IMR-90 (cell line): ENCODE measurements at regions not wholly inside any gene's neighbourhood (a gene's known extent, or its start where the extent isn't known, plus 50 kb on each side); places are given as distances from the start of the nearest gene placed in this dataset.

Experiments used
- ATAC-seq: fragments of 200-7000 bp; cut with Tn5 transposase; 2 replicates; pipeline ENCODE4 v1.9.1; 2020; ENCODE audit warnings: low read depth, mild to moderate bottlenecking, moderate library complexity
- BruUV-seq: library from RNA; stranded (reverse); fragments of 400-500 nt; replicated peaks from 2 replicates; lab custom pipeline; 2021; lab: Mats Ljungman, UMichigan
- CTCF ChIA-PET: fragments of 300-600 bp; formaldehyde crosslinking; extraction: SDS; loops from one replicate; lab custom pipeline; 2021; ENCODE audit warnings: antibody characterized with exemption; lab: Yijun Ruan, JAX
- POLR2A ChIA-PET: fragments of 300-600 bp; sonication (Branson Sonifier 250); formaldehyde crosslinking; loops from one replicate; lab custom pipeline; 2022; ENCODE audit warnings: antibody characterized with exemption; ENCODE audit not compliant: unreplicated experiment; lab: Charles Lee
- DNase-seq: peaks from one replicate; pipeline ENCODE4 v3.0.0; 2013
- H2AFZ ChIP-seq: replicated peaks from 2 replicates; pipeline ENCODE3; 2013; ENCODE audit warnings: low read length, mild to moderate bottlenecking; ENCODE audit not compliant: poor library complexity
- H2AK5ac ChIP-seq: 2 replicates; pipeline ENCODE4 v1.6.1; 2013; ENCODE audit warnings: low read depth, low read length, inconsistent platforms
- H2AK9ac ChIP-seq: replicated peaks from 2 replicates; pipeline ENCODE3; 2013; ENCODE audit warnings: mild to moderate bottlenecking, low read depth, low read length, moderate library complexity; ENCODE audit not compliant: poor library complexity
- H2BK120ac ChIP-seq: 2 replicates; pipeline ENCODE4 v1.6.1; 2013; ENCODE audit warnings: low read depth, low read length, inconsistent platforms
- H2BK15ac ChIP-seq: 3 replicates; pipeline ENCODE4 v1.6.1; 2013; ENCODE audit warnings: low read depth, low read length, inconsistent platforms
- H2BK20ac ChIP-seq: 2 replicates; pipeline ENCODE4 v1.6.1; 2013; ENCODE audit warnings: low read depth, mild to moderate bottlenecking, inconsistent platforms, low read length, moderate library complexity
- H2BK5ac ChIP-seq: 2 replicates; pipeline ENCODE4 v1.6.1; 2013; ENCODE audit warnings: mild to moderate bottlenecking, low read depth, low read length, inconsistent platforms; ENCODE audit not compliant: poor library complexity, severe bottlenecking
- H3K14ac ChIP-seq: replicated peaks from 2 replicates; pipeline ENCODE4 v1.6.1; 2013; ENCODE audit warnings: low read depth, low read length, inconsistent platforms
- H3K18ac ChIP-seq: 2 replicates; pipeline ENCODE4 v1.6.1; 2013; ENCODE audit warnings: low read depth, low read length, control low read depth
- H3K23ac ChIP-seq: 2 replicates; pipeline ENCODE4 v1.6.1; 2013; ENCODE audit warnings: low read depth, low read length, inconsistent platforms
- H3K27ac ChIP-seq: 2 replicates; pipeline ENCODE4 v1.5.1; 2013; ENCODE audit warnings: mild to moderate bottlenecking, control low read depth, low read length; ENCODE audit not compliant: insufficient read depth
- H3K27me3 ChIP-seq: 2 replicates; pipeline ENCODE4 v1.6.1; 2013; ENCODE audit warnings: low read length; ENCODE audit not compliant: control insufficient read depth, insufficient read depth
- H3K36me3 ChIP-seq: 2 replicates; pipeline ENCODE4 v1.6.1; 2013; ENCODE audit warnings: low read length, mixed read lengths; ENCODE audit not compliant: control insufficient read depth, insufficient read depth
- H3K4ac ChIP-seq: 2 replicates; pipeline ENCODE4 v1.6.1; 2013; ENCODE audit warnings: low read depth, low read length, inconsistent platforms
- H3K4me1 ChIP-seq: 2 replicates; pipeline ENCODE4 v1.6.1; 2013; ENCODE audit warnings: low read length, mixed read lengths; ENCODE audit not compliant: control insufficient read depth, insufficient read depth
- H3K4me2 ChIP-seq: 2 replicates; pipeline ENCODE4 v1.6.1; 2013; ENCODE audit warnings: low read depth, mild to moderate bottlenecking, control low read depth, low read length, moderate library complexity
- H3K4me3 ChIP-seq: 2 replicates; pipeline ENCODE4 v1.5.1; 2013; ENCODE audit warnings: low read depth, mild to moderate bottlenecking, control low read depth, low read length, moderate library complexity; ENCODE audit not compliant: insufficient read depth
- H3K56ac ChIP-seq: 2 replicates; pipeline ENCODE4 v1.6.1; 2013; ENCODE audit warnings: low read length, inconsistent platforms; ENCODE audit not compliant: insufficient read depth; ENCODE audit errors: extremely low read depth
- H3K79me1 ChIP-seq, 2 experiments: 2 replicates each; pipeline ENCODE4 v1.6.1; 2013; ENCODE audit warnings: low read length in 2 of 2, inconsistent platforms in 1 of 2, low read depth in 1 of 2
- H3K9ac ChIP-seq: 2 replicates; pipeline ENCODE4 v1.6.1; 2013; ENCODE audit warnings: low read depth, low read length, control low read depth
- H3K9me1 ChIP-seq: 2 replicates; pipeline ENCODE4 v1.6.1; 2013; ENCODE audit warnings: low read length, inconsistent platforms; ENCODE audit not compliant: insufficient read depth
- H3K9me3 ChIP-seq: 2 replicates; pipeline ENCODE4 v1.6.1; 2013; ENCODE audit warnings: low read length; ENCODE audit not compliant: control insufficient read depth, insufficient read depth
- H4K20me1 ChIP-seq: 2 replicates; pipeline ENCODE4 v1.6.1; 2013; ENCODE audit warnings: low read length, inconsistent platforms; ENCODE audit not compliant: insufficient read depth
- H4K5ac ChIP-seq: 2 replicates; pipeline ENCODE4 v1.6.1; 2013; ENCODE audit warnings: mild to moderate bottlenecking, low read depth, low read length, control low read depth
- H4K8ac ChIP-seq, 2 experiments: 2 replicates each; pipeline ENCODE4 v1.6.1; 2013; ENCODE audit warnings: low read depth in 2 of 2, low read length in 2 of 2, control low read depth in 1 of 2, inconsistent platforms in 1 of 2
- H4K91ac ChIP-seq: 2 replicates; pipeline ENCODE4 v1.6.1; 2013; ENCODE audit warnings: low read depth, low read length, inconsistent platforms; ENCODE audit not compliant: insufficient read depth
- CEBPB ChIP-seq: IDR thresholded peaks from 2 replicates; pipeline ENCODE4 v1.6.1; 2012; ENCODE audit warnings: low read depth, low read length, improper control_type of control experiment
- MAFK ChIP-seq: IDR thresholded peaks from 2 replicates; pipeline ENCODE4 v1.6.1; 2012; ENCODE audit warnings: low read depth, low read length, improper control_type of control experiment
- MAZ ChIP-seq: IDR thresholded peaks from 2 replicates; pipeline ENCODE4 v1.6.1; 2012; ENCODE audit warnings: low read depth, mild to moderate bottlenecking, low read length, improper control_type of control experiment, moderate library complexity, borderline replicate concordance
- dilution Hi-C: fragments of 300-500 bp; cut with HindIII; formaldehyde crosslinking; loops from one replicate; pipeline ENCODE4 v1.14.3; 2018; ENCODE audit warnings: low sequenced_read_pairs; ENCODE audit not compliant: unreplicated experiment
- in situ Hi-C: fragments of 300-500 bp; cut with MboI; formaldehyde crosslinking; loops from 3 replicates; pipeline ENCODE4 v1.14.3; 2019; ENCODE audit warnings: low sequenced_read_pairs, inconsistent platforms, mixed read lengths
- intact Hi-C: fragments of 100-400 bp; cut with micrococcal nuclease; formaldehyde crosslinking; loops from 2 replicates; pipeline ENCODE4 v1.10.0; 2022
- TF ChIP-seq, protein P1 (sequence below): fragments of 150-350 bp; IDR thresholded peaks from 2 replicates; pipeline ENCODE4 v1.6.1; 2016; ENCODE audit warnings: low read depth, mild to moderate bottlenecking, low read length, moderate library complexity, borderline replicate concordance
- TF ChIP-seq, protein P2 (sequence below): conservative IDR thresholded peaks from 2 replicates; pipeline ENCODE4 v1.5.1; 2012; ENCODE audit warnings: mild to moderate bottlenecking, low read depth, low read length, improper control_type of control experiment

DNA sequence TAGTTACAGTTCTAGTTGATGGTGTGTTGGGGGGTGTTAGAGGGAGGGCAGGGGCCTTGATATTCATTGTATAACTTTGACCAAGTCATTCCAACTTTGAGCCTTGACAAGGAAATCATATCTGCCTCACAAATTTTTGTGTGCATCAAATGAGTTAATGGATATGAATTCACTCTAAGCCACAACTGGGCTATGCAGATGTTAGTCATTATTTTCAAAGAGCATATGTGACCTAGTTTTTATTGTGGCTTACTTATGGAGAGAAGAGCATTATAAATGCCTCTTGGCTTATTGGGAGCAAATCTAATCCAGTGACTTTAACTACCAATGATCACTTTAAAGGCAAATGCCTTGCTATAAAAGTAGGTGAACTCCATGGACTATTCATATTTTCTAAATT, 250.2 kb downstream of the LPIN1 start:
- H2BK120ac ChIP-seq: no peak overlapping the region
- no peak overlapping the region for H3K56ac ChIP-seq
- H2BK5ac ChIP-seq: no peak overlapping the region
- H2BK15ac ChIP-seq: no peak overlapping the region
- no peak for TF ChIP-seq CEBPB
- no peak for TF ChIP-seq MAFK
- TF ChIP-seq, protein P1, sequence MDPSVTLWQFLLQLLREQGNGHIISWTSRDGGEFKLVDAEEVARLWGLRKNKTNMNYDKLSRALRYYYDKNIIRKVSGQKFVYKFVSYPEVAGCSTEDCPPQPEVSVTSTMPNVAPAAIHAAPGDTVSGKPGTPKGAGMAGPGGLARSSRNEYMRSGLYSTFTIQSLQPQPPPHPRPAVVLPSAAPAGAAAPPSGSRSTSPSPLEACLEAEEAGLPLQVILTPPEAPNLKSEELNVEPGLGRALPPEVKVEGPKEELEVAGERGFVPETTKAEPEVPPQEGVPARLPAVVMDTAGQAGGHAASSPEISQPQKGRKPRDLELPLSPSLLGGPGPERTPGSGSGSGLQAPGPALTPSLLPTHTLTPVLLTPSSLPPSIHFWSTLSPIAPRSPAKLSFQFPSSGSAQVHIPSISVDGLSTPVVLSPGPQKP: no peak
- no peak for TF ChIP-seq MAZ
- TF ChIP-seq, protein P2, sequence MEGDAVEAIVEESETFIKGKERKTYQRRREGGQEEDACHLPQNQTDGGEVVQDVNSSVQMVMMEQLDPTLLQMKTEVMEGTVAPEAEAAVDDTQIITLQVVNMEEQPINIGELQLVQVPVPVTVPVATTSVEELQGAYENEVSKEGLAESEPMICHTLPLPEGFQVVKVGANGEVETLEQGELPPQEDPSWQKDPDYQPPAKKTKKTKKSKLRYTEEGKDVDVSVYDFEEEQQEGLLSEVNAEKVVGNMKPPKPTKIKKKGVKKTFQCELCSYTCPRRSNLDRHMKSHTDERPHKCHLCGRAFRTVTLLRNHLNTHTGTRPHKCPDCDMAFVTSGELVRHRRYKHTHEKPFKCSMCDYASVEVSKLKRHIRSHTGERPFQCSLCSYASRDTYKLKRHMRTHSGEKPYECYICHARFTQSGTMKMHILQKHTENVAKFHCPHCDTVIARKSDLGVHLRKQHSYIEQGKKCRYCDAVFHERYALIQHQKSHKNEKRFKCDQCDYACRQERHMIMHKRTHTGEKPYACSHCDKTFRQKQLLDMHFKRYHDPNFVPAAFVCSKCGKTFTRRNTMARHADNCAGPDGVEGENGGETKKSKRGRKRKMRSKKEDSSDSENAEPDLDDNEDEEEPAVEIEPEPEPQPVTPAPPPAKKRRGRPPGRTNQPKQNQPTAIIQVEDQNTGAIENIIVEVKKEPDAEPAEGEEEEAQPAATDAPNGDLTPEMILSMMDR: no peak
- peaks cover 3% of the 10 kb centered on the region; the same call in 1 of the 2 replicates for H3K9me3 ChIP-seq
- H3K23ac ChIP-seq: no peak overlapping the region
- H3K9me1 ChIP-seq: no peaks in the 10 kb centered on the region
- H3K4ac ChIP-seq: no peak overlapping the region
- in situ Hi-C loops (no loop called here), intact Hi-C loops (no loop called here), dilution Hi-C loops (no loop called here)
- H3K36me3 ChIP-seq: no peaks in the 10 kb centered on the region
- ATAC-seq: no peak
- H2AFZ ChIP-seq: no peak overlapping the region
- no peak overlapping the region for H3K27ac ChIP-seq
- no peaks in the 10 kb centered on the region for H3K27me3 ChIP-seq
- H3K18ac ChIP-seq: no peak overlapping the region
- no peak overlapping the region for H4K5ac ChIP-seq
- DNase-seq: peak; percentile 71
- H3K4me2 ChIP-seq: no peak overlapping the region
- no peak overlapping the region for H4K8ac ChIP-seq
- ChIA-PET CTCF (no interaction called here), POLR2A (no interaction called here)
- H3K4me1 ChIP-seq: peaks cover 5% of the 10 kb centered on the region
- no TSS peak for BruUV-seq
- no peak overlapping the region for H2AK9ac ChIP-seq
- H3K9ac ChIP-seq: no peak overlapping the region
- H2AK5ac ChIP-seq: no peak overlapping the region
- no peaks in the 10 kb centered on the region for H3K79me1 ChIP-seq
- no peak overlapping the region for H3K4me3 ChIP-seq
- no peaks in the 10 kb centered on the region for H4K20me1 ChIP-seq
- H2BK20ac ChIP-seq: no peak overlapping the region
- H4K91ac ChIP-seq: no peak overlapping the region
- no peak overlapping the region for H3K14ac ChIP-seq
